ENCODE measurements at regions not wholly inside any gene's neighbourhood (a gene's known extent, or its start where the extent isn't known, plus 50 kb on each side); places are given as distances from the start of the nearest gene placed in this dataset.
"Not testable (repeated sequence)": the region's sequence is repeated elsewhere in the genome, so short reads cannot be mapped to it uniquely, and the experiment has no call there.

DNA sequence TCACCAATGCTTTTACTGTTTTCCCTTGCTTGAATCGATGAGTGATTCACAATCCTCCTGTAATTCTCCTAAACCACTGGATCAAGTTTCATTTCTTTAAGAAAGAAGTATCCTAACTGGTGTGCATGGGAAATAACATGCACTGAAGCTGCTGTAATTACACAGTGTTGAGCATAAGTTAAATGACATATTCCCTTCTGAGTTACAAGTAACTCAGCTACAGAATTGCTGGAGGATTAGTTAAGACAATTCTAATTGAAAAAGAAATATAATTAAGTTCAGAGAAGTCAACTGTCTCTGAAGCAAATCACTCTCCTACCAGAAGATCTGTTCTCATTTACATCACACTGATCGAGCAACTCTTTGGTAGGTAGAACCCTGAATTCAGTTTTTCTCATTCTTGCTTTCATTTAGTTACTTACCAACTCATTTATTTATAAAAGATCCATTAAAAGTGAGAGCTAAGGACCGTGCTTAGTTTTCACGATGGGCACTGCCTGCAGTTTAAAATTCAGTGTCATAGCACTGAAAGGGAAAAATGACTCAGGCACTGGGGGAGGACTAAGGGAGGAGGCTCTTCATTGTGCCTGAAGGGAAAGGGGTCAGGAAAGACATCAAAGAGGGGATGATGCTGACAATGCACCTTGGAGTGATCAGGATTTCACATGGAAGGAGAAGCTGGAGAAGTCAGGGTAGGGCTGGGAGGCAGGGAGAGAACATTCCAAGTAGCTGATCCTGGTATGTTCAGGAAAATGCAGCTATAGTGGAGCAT is 327.2 kb downstream of the EMP1 start:
- Mint-ChIP-seq H3K36me3 (ENCODE audit: low read depth) (0 out of 2 replicates have a peak, but pooled peaks cover 5% of the 10 kb centered on the region), H3K4me3 (no peak overlapping the region), H3K27me3 (ENCODE audit: insufficient read depth) (no peaks in the 10 kb centered on the region), H3K4me1 (ENCODE audit: low read depth) (no peaks in the 10 kb centered on the region), H3K27ac (no peak overlapping the region), H3K9me3 (peaks cover 35% of the 10 kb centered on the region)
- TF ChIP-seq, protein P1, sequence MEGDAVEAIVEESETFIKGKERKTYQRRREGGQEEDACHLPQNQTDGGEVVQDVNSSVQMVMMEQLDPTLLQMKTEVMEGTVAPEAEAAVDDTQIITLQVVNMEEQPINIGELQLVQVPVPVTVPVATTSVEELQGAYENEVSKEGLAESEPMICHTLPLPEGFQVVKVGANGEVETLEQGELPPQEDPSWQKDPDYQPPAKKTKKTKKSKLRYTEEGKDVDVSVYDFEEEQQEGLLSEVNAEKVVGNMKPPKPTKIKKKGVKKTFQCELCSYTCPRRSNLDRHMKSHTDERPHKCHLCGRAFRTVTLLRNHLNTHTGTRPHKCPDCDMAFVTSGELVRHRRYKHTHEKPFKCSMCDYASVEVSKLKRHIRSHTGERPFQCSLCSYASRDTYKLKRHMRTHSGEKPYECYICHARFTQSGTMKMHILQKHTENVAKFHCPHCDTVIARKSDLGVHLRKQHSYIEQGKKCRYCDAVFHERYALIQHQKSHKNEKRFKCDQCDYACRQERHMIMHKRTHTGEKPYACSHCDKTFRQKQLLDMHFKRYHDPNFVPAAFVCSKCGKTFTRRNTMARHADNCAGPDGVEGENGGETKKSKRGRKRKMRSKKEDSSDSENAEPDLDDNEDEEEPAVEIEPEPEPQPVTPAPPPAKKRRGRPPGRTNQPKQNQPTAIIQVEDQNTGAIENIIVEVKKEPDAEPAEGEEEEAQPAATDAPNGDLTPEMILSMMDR (IDR thresholded peaks at IDR 0.05): no peak
- no peak for DNase-seq

DNA sequence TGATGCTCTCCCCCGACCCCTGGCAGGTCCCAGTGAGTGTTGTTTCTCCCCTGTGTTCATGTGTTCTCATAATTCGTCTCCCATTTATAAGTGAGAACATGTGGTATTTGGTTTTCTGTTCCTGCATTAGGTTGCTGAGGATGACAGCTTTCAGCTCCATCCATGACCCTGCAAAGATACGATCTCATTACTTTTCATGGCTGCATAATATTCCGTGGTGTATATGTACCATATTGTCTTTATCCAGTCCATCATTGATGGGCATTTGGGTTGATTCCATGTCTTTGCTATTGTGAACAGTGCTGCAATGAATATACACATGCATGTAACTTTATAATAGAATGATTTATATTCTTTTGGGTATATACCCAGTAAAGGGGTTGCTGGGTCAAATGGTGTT is 321.5 kb downstream of the EMP1 start:
- H3K9me3 Mint-ChIP-seq: peaks cover 28% of the 10 kb centered on the region
- H3K27ac Mint-ChIP-seq; DNase-seq; H3K4me1 Mint-ChIP-seq (ENCODE audit: low read depth); H3K4me3 Mint-ChIP-seq; H3K36me3 Mint-ChIP-seq (ENCODE audit: low read depth); H3K27me3 Mint-ChIP-seq (ENCODE audit: insufficient read depth): not testable (repeated sequence)

DNA sequence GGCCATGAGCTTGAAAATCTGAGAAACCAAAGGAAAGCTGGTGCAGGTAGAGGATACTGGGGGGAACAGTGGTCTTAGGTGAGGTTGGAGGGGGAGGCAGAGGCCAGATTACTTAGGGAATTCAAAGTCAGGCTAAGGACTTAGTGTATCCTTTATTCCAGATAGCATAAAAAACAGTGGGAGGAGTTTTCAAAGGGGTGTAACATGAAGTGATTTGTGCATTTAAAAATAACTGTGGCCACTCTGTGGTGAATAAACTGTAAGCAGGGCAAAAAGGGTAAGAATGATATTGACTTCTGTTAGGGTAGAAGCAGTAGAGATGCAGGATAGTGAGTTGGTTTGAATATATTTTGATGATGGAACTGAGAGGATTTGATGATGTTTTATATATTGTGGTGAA is 313.2 kb downstream of the EMP1 start:
- TF ChIP-seq, protein P1 (IDR thresholded peaks at IDR 0.05): no peak

DNA sequence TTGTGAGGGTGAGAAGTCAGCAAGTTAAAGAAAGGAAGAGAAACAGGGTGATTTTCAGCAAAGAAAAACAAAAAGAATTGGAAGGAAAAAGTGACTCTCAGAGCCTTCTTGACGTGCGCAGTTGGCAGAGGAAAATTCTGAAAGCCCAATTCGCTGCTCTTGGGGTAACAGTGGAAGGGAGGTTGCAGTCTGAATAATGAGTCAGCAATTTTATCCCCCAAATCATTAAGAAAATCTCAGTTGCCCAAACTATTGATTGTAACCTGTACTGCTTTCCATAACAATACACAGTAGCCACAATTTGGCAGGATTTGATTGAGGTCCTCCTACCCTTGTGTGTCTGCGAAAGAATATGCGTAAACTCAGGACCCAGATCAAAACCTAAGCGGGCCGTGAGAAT is 309.1 kb downstream of the EMP1 start:
- Mint-ChIP-seq H3K4me1 (ENCODE audit: low read depth) (no peaks in the 10 kb centered on the region), H3K27me3 (ENCODE audit: insufficient read depth) (no peaks in the 10 kb centered on the region), H3K27ac (no peak overlapping the region), H3K4me3 (no peak overlapping the region), H3K36me3 (ENCODE audit: low read depth) (no peaks in the 10 kb centered on the region), H3K9me3 (peaks cover 10% of the 10 kb centered on the region; the same call in 1 of the 2 replicates)
- TF ChIP-seq, protein P1 (IDR thresholded peaks at IDR 0.05): no peak
- DNase-seq: no peak

More for the DNA sequence above, 313.2 kb downstream of the EMP1 start:
- H3K27me3 Mint-ChIP-seq (ENCODE audit: insufficient read depth): no peaks in the 10 kb centered on the region
- H3K4me3 Mint-ChIP-seq: no peak overlapping the region
- H3K4me1 Mint-ChIP-seq (ENCODE audit: low read depth): no peaks in the 10 kb centered on the region
- no peak for DNase-seq
- peaks cover 6% of the 10 kb centered on the region; the same call in 1 of the 2 replicates for H3K9me3 Mint-ChIP-seq
- no peaks in the 10 kb centered on the region for H3K36me3 Mint-ChIP-seq (ENCODE audit: low read depth)
- no peak overlapping the region for H3K27ac Mint-ChIP-seq

DNA sequence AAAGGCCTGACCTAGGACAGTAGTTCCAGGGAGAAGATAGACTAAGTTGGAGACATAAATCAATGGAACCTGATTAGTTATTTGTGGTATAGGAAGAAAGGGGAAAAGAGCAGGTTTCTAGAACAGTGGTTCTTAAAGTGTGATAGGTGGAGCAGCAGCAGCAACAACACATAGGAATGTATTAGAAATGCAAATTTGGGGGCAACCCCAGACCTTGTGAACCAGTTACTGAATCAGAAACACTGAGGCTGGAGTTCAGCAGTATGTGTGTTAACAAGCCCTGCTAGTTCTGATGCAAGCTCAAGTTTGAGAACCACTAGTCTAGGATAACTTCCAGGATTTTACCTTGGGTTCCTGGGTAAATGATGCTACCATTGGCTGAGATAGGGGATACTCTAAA is 308.7 kb downstream of the EMP1 start:
- Mint-ChIP-seq H3K27ac (no peak overlapping the region), H3K36me3 (ENCODE audit: low read depth) (no peaks in the 10 kb centered on the region), H3K4me3 (no peak overlapping the region), H3K9me3 (peaks cover 10% of the 10 kb centered on the region; the same call in 1 of the 2 replicates), H3K4me1 (ENCODE audit: low read depth) (no peaks in the 10 kb centered on the region), H3K27me3 (ENCODE audit: insufficient read depth) (no peaks in the 10 kb centered on the region)
- TF ChIP-seq, protein P1 (IDR thresholded peaks at IDR 0.05): no peak
- DNase-seq: no peak

DNA sequence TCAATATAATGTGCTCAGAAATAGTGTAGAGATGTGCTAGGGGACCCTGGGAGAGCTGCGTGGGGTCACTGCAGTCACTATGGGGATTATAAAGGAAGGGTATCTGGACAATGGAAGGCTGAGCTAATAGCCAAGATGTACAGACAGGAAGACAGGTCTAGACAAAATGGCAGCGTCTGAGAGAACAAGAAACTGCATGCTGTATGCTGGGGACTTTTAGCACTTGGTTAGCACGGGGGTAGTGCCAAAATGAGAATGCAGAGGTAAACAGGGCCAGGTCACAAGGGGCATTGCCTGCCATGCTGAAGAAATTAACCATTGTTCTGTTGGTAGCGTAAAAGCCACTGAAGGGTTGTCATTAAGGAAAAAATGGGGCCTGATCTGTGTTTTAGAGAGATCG is 308.2 kb downstream of the EMP1 start:
- DNase-seq: no peak
- Mint-ChIP-seq H3K4me1 (ENCODE audit: low read depth) (no peaks in the 10 kb centered on the region), H3K27ac (no peak overlapping the region), H3K36me3 (ENCODE audit: low read depth) (no peaks in the 10 kb centered on the region), H3K9me3 (peaks cover 10% of the 10 kb centered on the region; the same call in 1 of the 2 replicates), H3K4me3 (no peak overlapping the region), H3K27me3 (ENCODE audit: insufficient read depth) (no peaks in the 10 kb centered on the region)
- TF ChIP-seq, protein P1 (IDR thresholded peaks at IDR 0.05): no peak

All from HFFc6 (cell line).